Retina (tissue), 1 donor: ENCODE measurements at regions not wholly inside any gene's neighbourhood (a gene's known extent, or its start where the extent isn't known, plus 50 kb on each side); places are given as distances from the start of the nearest gene placed in this dataset.
"Not testable (repeated sequence)": the region's sequence is repeated elsewhere in the genome, so short reads cannot be mapped to it uniquely, and the experiment has no call there.

ENCODE experiments used
- DNase-seq: peaks from one replicate; pipeline ENCODE4 v3.0.0-alpha.2; 2016

DNA sequence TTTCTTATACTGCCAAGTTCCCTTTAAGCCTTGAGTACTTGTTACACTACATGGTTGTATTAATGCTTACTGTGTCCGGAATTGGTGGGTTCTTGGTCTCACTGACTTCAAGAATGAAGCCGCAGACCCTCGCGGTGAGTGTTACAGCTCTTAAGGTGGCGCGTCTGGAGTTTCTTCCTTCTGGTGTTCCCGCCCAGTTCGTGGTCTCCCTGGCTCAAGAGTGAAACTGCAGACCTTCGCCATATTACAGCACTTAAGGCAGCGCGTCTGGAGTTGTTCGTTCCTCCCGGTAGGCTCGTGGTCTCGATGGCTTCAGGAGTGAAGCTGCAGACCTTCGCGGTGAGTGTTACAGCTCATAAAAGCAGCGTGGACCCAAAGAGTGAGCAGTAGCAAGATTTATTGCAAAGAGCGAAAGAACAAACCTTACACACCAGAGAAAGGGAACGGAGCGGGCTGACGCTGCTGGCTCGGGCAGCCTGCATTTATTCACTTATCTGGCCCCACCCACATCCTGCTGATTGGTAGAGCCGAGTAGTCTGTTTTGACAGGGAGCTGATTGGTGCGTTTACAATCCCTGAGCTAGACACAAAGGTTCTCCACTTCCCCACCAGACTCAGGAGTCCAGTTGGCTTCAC lies 1171.3 kb upstream of the B3GALT2 start:
- DNase-seq: not testable (repeated sequence)

DNA sequence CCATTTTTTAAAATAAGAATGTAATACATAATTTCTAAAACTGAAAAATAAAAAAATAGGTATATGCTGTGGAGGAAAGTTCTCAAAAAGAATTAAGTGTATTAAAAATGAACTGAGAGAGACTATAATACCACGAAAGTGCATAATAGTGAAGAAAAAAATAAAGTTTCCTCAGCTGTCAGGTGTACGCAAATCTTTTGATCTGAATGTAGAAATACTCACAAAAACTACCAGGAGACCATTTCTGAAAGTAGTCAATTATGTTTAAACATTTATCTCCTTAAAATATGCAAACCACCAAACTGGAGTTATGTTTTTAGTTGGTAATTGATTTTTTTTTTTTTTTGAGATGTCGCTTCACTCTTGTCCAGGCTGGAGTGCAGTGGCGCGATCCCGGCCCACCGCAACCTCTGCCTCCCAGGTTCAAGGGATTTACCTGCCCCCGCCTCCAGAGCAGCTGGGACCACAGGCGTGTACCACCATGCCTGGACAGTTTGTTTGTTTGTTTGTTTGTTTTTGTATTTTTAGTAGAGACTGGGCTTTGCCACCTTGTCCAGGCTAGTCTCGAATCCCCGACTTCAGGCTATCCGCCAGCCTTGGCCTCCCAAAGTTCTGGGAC lies 1169.2 kb upstream of the B3GALT2 start:
- DNase-seq: no peak

- no peak for DNase-seq
Observed at GRCh38 chr1:194353121-194353520, 1166.7 kb upstream of the B3GALT2 start.

GRCh38 chr1:194347200-194347599 lies 1160.8 kb upstream of the B3GALT2 start:
- DNase-seq: no peak

DNA sequence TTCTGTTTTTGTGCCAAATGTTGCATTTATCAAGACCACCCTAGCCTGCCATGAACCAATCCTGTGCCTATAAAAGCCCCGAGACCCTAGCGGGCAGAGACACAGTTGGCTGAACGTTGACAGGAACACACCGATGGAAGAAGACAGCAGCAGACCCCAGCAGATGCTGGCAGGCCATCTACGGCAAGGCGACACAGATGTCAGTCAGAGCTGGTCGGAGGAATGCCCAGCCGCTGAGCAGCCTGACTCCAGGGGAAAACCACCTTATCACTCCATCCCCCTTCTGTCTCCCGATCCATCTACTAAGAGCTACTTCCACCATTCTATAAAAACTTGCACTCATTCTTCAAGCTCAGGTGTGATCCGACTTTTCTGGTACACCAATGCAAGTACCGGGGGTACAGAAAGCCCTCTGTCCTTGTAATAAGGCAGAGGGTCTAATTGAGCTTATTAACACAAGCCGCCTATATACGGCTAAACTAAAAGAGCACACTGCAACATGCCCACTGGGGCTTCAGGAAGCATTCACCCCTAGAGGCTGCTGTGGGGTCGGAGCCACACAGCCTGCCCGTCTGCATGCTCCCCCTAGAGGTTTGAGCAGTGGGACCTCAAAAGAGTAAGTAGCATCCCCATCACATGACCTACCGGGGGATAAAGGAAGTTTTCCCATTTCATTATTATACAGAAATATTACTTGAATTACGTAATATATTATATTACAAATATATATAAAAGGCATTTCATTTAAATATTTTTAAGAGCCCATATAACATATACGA lies 1156.3 kb upstream of the B3GALT2 start:
- DNase-seq: no peak

GRCh38 chr1:194341587-194341986 lies 1155.2 kb upstream of the B3GALT2 start:
- DNase-seq: no peak

DNA sequence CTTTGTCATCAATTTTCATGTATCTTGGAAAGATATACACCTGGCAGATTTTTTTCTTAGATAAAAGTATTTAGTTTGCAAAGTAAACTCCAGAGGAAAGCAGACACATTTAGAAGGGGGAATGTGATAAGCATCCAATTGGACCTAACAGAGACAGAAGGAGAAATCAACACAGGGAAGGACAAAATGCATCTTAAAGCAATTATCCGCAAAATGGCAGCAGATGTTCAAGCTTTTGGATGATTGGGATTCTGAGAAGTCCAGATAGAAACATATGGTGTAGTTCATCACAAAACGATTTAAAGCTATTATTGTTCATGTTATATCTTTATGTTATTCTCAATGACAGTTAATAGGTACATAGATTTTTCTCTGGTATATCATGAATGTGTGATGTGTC lies 1153.1 kb upstream of the B3GALT2 start:
- no peak for DNase-seq

GRCh38 chr1:194338241-194338948 lies 1152.0 kb upstream of the B3GALT2 start:
- DNase-seq: no peak

- DNase-seq: no peak
Observed at GRCh38 chr1:194333240-194333639, 1146.8 kb upstream of the B3GALT2 start.

GRCh38 chr1:194331758-194332157 lies 1145.3 kb upstream of the B3GALT2 start:
- no peak for DNase-seq

- no peak for DNase-seq
Observed at GRCh38 chr1:194322751-194323150, 1136.3 kb upstream of the B3GALT2 start.

- DNase-seq: no peak
Observed at GRCh38 chr1:194318790-194319280, 1132.4 kb upstream of the B3GALT2 start.

DNA sequence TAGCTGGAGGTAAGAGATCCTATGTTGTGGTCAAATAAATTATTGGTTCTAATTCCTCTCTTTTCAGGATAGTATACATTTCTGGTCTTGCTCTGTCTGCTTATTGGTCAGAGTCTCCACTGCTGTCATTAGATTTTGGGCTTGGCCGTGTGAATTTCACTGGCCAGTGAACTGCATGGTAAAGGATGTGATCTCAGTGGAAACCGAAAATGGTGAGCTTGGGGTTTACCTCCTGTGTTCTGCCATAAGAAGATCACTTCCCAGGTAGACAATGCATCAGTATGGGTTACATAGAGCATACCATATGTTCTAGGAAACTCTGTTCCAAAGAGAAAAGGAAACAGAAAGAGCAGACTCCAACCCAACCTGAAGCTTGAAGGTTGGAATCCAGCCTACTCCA lies 1123.3 kb upstream of the B3GALT2 start:
- no peak for DNase-seq

- DNase-seq: no peak
Observed at GRCh38 chr1:194309269-194309668, 1122.9 kb upstream of the B3GALT2 start.

DNA sequence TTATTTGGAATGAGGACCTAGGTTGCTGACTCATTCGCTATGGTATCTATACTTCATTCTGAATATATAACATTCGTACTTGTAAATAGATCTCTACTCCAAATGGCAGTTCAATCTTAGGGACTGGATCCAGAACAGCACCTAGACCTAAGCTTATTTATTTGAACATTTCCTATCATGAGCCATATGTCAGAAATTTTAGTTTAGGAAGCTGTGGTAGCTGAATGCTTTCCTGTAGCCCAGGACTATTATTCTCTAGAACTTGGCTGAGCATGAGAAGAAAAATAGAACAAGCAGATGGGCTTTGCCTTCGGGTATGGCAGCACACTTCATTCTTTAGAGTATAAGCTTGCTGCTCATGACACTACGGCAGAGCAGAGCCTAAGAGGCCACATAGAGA lies 1114.4 kb upstream of the B3GALT2 start:
- no peak for DNase-seq

- DNase-seq: no peak
Observed at GRCh38 chr1:194300340-194300739, 1113.9 kb upstream of the B3GALT2 start.

DNA sequence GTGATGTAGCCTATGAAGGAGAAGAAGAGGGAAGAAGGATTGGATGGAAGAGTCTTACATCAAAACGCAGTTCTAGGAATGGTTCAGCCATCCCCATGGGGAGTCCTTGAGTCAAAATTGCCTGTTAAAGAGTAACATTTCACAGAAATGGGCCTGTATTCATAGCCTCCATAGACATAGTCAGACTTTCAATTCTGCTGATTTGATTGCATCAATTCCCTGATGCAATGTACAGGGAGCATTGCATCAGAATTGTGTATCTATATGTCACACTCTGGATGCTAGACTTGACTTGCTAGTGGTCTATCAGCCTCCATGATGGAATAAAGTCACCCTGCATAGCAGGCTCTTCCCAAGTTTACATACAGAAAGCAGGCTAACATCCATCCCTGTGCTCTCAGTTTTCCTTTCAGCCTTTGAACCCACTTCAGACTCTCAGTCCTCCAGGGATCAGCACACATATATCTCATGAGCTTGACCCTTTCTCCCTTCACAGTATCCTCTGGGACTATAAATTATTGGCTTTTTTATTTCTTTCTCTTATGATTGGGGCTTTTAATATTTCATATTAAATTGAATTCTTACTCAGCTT lies 1111.7 kb upstream of the B3GALT2 start:
- no peak for DNase-seq

DNA sequence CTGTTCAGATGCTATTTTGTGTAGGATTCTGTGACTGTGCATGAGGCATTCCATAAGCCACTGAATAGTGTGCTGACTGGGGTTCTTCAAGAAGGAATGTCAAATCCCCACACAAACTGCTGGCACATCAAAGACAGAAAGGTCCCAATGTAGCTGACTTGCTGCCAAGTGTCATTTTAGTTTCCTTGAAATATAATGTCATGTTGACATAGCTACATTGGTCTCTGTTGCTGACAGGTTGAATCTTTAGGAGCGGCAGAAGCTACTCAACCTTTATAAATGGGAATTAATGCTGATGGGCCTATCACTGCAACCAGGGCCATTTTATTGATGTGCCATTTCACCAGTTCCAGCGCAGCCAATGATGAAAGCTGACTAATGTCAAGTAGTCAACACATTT lies 1110.7 kb upstream of the B3GALT2 start:
- DNase-seq: no peak

- DNase-seq: no peak
Observed at GRCh38 chr1:194296201-194296600, 1109.8 kb upstream of the B3GALT2 start.

DNA sequence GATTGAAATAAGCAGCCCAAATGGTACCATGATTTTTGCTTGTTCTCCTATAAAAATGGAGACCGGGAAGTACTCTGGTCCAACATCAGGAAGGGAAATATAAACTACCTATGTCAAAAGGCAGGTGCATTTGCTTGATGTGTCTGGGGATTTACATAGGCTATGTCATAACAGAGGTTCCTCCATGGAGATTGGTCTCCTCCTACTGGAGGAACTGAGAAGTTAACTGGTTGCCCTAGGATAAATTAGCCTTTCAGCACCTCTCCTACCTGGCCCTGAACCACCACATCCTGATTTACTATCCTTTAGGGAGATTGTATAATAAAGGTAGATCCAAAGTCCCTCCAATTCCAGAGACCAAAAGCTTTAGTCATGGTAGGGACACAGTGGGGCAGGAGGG lies 1109.3 kb upstream of the B3GALT2 start:
- peak; percentile 9 for DNase-seq

GRCh38 chr1:194293851-194294405 lies 1107.5 kb upstream of the B3GALT2 start:
- DNase-seq: no peak

DNA sequence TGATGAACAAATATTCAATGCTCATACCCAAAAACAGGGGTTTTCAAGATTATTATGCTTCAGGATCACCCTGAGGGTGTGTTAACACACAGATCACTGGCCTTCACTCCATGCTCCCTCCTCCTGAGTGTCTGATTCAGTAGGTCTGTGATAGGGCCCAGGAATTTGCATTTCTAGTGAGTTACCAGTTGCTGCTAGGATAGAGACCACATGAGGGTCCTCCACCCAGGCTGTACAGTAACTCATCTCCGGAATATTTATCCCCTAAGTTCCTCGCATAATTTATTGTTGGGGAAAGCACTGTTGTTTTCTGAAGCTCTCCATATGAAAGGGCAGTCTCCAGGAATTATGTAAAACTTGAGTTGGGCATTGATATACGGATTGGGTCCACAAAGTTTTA lies 1106.6 kb upstream of the B3GALT2 start:
- DNase-seq: no peak
